ENCODE measurements at regions not wholly inside any gene's neighbourhood (a gene's known extent, or its start where the extent isn't known, plus 50 kb on each side); places are given as distances from the start of the nearest gene placed in this dataset.

GRCh38 chr1:209155546-209155945 is 428.0 kb upstream of the CAMK1G start:
- H3K9me3 ChIP-seq, result no peaks in the 10 kb centered on the region
- H3K4me3 ChIP-seq (ENCODE audit: low read depth, low read length), result no peak overlapping the region
- no peaks in the 10 kb centered on the region for H3K27me3 ChIP-seq (replicated peaks; ENCODE audit: control insufficient read depth, insufficient read depth, low read length)
- H3K4me1 ChIP-seq, result peaks cover 33% of the 10 kb centered on the region
- DNase-seq, result peak; percentile 37 to 45
- H3K4me3 Mint-ChIP-seq (ENCODE audit: unreplicated experiment), result peak overlapping the region; percentile 0
- ChIA-PET POLR2A (no interaction called here), CTCF (no interaction called here)
- H3K4me1 Mint-ChIP-seq (ENCODE audit: low read depth, unreplicated experiment), result peaks cover 20% of the 10 kb centered on the region
- BruUV-seq (replicated peaks), result no TSS peak
- no peak overlapping the region for H3K27ac Mint-ChIP-seq (ENCODE audit: unreplicated experiment)
- no peaks in the 10 kb centered on the region for H3K36me3 Mint-ChIP-seq (ENCODE audit: insufficient read depth, unreplicated experiment)
- TF ChIP-seq, protein P1, sequence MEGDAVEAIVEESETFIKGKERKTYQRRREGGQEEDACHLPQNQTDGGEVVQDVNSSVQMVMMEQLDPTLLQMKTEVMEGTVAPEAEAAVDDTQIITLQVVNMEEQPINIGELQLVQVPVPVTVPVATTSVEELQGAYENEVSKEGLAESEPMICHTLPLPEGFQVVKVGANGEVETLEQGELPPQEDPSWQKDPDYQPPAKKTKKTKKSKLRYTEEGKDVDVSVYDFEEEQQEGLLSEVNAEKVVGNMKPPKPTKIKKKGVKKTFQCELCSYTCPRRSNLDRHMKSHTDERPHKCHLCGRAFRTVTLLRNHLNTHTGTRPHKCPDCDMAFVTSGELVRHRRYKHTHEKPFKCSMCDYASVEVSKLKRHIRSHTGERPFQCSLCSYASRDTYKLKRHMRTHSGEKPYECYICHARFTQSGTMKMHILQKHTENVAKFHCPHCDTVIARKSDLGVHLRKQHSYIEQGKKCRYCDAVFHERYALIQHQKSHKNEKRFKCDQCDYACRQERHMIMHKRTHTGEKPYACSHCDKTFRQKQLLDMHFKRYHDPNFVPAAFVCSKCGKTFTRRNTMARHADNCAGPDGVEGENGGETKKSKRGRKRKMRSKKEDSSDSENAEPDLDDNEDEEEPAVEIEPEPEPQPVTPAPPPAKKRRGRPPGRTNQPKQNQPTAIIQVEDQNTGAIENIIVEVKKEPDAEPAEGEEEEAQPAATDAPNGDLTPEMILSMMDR (IDR thresholded peaks at IDR 0.05; ENCODE audit: insufficient read depth in 1 of 2, low read depth in 1 of 2, low read length in 1 of 2, severe bottlenecking in 1 of 2, unreplicated experiment in 1 of 2), result no peak
- intact Hi-C loops (cut with micrococcal nuclease; ENCODE audit: unreplicated experiment), result loop anchor here (1.0 kb wide), 1 partner anchor 59 kb away; no protein-coding TSS in a partner anchor
- H3K27me3 Mint-ChIP-seq (ENCODE audit: insufficient read depth, unreplicated experiment), result no peaks in the 10 kb centered on the region
- H3K36me3 ChIP-seq (ENCODE audit: control insufficient read depth, insufficient read depth, low read length), result no peaks in the 10 kb centered on the region
- no peaks in the 10 kb centered on the region for H3K9me3 Mint-ChIP-seq (ENCODE audit: unreplicated experiment)

- TF ChIP-seq, protein P1 (IDR thresholded peaks at IDR 0.05; ENCODE audit: insufficient read depth in 1 of 2, low read depth in 1 of 2, low read length in 1 of 2, severe bottlenecking in 1 of 2, unreplicated experiment in 1 of 2), result no peak
- Mint-ChIP-seq H3K27me3 (ENCODE audit: insufficient read depth, unreplicated experiment) (no peaks in the 10 kb centered on the region), H3K36me3 (ENCODE audit: insufficient read depth, unreplicated experiment) (no peaks in the 10 kb centered on the region), H3K4me1 (ENCODE audit: low read depth, unreplicated experiment) (peaks cover 23% of the 10 kb centered on the region), H3K9me3 (ENCODE audit: unreplicated experiment) (no peaks in the 10 kb centered on the region), H3K27ac (ENCODE audit: unreplicated experiment) (no peak overlapping the region), H3K4me3 (ENCODE audit: unreplicated experiment) (no peak overlapping the region)
- ChIA-PET CTCF (no interaction called here), POLR2A (no interaction called here)
- intact Hi-C loops (cut with micrococcal nuclease; ENCODE audit: unreplicated experiment), result no loop called here
- Histone ChIP-seq H3K27me3 (replicated peaks; ENCODE audit: control insufficient read depth, insufficient read depth, low read length) (no peaks in the 10 kb centered on the region), H3K4me1 (peaks cover 34% of the 10 kb centered on the region), H3K9me3 (no peaks in the 10 kb centered on the region), H3K4me3 (ENCODE audit: low read depth, low read length) (no peak overlapping the region), H3K36me3 (ENCODE audit: control insufficient read depth, insufficient read depth, low read length) (no peaks in the 10 kb centered on the region)
- DNase-seq, result no peak
- no TSS peak for BruUV-seq (replicated peaks)
These were observed 426.5 kb upstream of the CAMK1G start for GRCh38 chr1:209156991-209157390.

- no peaks in the 10 kb centered on the region for H3K36me3 Mint-ChIP-seq (ENCODE audit: insufficient read depth, unreplicated experiment)
- H3K4me3 ChIP-seq (ENCODE audit: low read depth, low read length), result no peak overlapping the region
- no peak overlapping the region for H3K4me3 Mint-ChIP-seq (ENCODE audit: unreplicated experiment)
- intact Hi-C loops (cut with micrococcal nuclease; ENCODE audit: unreplicated experiment), result no loop called here
- TF ChIP-seq, protein P1 (IDR thresholded peaks at IDR 0.05; ENCODE audit: insufficient read depth in 1 of 2, low read depth in 1 of 2, low read length in 1 of 2, severe bottlenecking in 1 of 2, unreplicated experiment in 1 of 2), result no peak
- no peak for DNase-seq
- no peaks in the 10 kb centered on the region for H3K9me3 ChIP-seq
- H3K4me1 Mint-ChIP-seq (ENCODE audit: low read depth, unreplicated experiment), result peaks cover 23% of the 10 kb centered on the region
- H3K27ac Mint-ChIP-seq (ENCODE audit: unreplicated experiment), result no peak overlapping the region
- peaks cover 34% of the 10 kb centered on the region for H3K4me1 ChIP-seq
- no peaks in the 10 kb centered on the region for H3K9me3 Mint-ChIP-seq (ENCODE audit: unreplicated experiment)
- H3K27me3 ChIP-seq (replicated peaks; ENCODE audit: control insufficient read depth, insufficient read depth, low read length), result no peaks in the 10 kb centered on the region
- POLR2A ChIA-PET, result no interaction called here
- no peaks in the 10 kb centered on the region for H3K27me3 Mint-ChIP-seq (ENCODE audit: insufficient read depth, unreplicated experiment)
- H3K36me3 ChIP-seq (ENCODE audit: control insufficient read depth, insufficient read depth, low read length), result no peaks in the 10 kb centered on the region
- BruUV-seq (replicated peaks), result no TSS peak
- CTCF ChIA-PET, result no interaction called here
These were observed 425.8 kb upstream of the CAMK1G start for GRCh38 chr1:209157546-209158249.

Data from Caco-2 (cell line).